CD4-positive, alpha-beta T cell treated with Interleukin-17A for 4 hours (primary cell): ENCODE measurements at regions not wholly inside any gene's neighbourhood (a gene's known extent, or its start where the extent isn't known, plus 50 kb on each side); places are given as distances from the start of the nearest gene placed in this dataset.

Experiments used
- DNase-seq: peaks from one replicate; pipeline ENCODE4 v3.0.0-alpha.2; 2020; ENCODE audit warnings: mixed read lengths

GRCh38 chr2:180443888-180444287, 436.8 kb upstream of the CWC22 start:
- DNase-seq, result no peak

GRCh38 chr2:180442860-180443644, 436.0 kb upstream of the CWC22 start:
- DNase-seq, result no peak

GRCh38 chr2:180419212-180419611, 412.1 kb upstream of the CWC22 start:
- DNase-seq, result no peak

GRCh38 chr2:180416627-180417026, 409.5 kb upstream of the CWC22 start:
- DNase-seq, result no peak

- DNase-seq, result no peak
Observed at GRCh38 chr2:180413336-180413735, 406.2 kb upstream of the CWC22 start.

GRCh38 chr2:180412219-180412618, 405.1 kb upstream of the CWC22 start:
- no peak for DNase-seq

GRCh38 chr2:180411661-180412060, 404.6 kb upstream of the CWC22 start:
- DNase-seq, result no peak

GRCh38 chr2:180406687-180407086, 399.6 kb upstream of the CWC22 start:
- no peak for DNase-seq

GRCh38 chr2:180405520-180405919, 398.4 kb upstream of the CWC22 start:
- no peak for DNase-seq

- DNase-seq, result no peak
Observed at GRCh38 chr2:180394305-180394704, 387.2 kb upstream of the CWC22 start.

GRCh38 chr2:180385601-180386201, 378.6 kb upstream of the CWC22 start:
- no peak for DNase-seq

GRCh38 chr2:180376066-180376465, 369.0 kb upstream of the CWC22 start:
- DNase-seq, result no peak

GRCh38 chr2:180374502-180375281, 367.6 kb upstream of the CWC22 start:
- DNase-seq, result no peak

- DNase-seq, result no peak
Observed at GRCh38 chr2:180370511-180371205, 363.6 kb upstream of the CWC22 start.

GRCh38 chr2:180368881-180369280, 361.8 kb upstream of the CWC22 start:
- no peak for DNase-seq

GRCh38 chr2:180367815-180368214, 360.7 kb upstream of the CWC22 start:
- DNase-seq, result no peak

GRCh38 chr2:180366481-180366880, 359.4 kb upstream of the CWC22 start:
- no peak for DNase-seq

- DNase-seq, result no peak
Observed at GRCh38 chr2:180364719-180365118, 357.6 kb upstream of the CWC22 start.

GRCh38 chr2:180360283-180360618, 353.2 kb upstream of the CWC22 start:
- no peak for DNase-seq

GRCh38 chr2:180359522-180360282, 352.6 kb upstream of the CWC22 start:
- DNase-seq, result no peak

GRCh38 chr2:180358458-180358857, 351.4 kb upstream of the CWC22 start:
- no peak for DNase-seq

- no peak for DNase-seq
Observed at GRCh38 chr2:180356676-180357075, 349.6 kb upstream of the CWC22 start.

- no peak for DNase-seq
Observed at GRCh38 chr2:180352620-180353019, 345.5 kb upstream of the CWC22 start.
